Mesenchymal stem cell (in vitro differentiated cells and primary cell): ENCODE measurements at regions not wholly inside any gene's neighbourhood (a gene's known extent, or its start where the extent isn't known, plus 50 kb on each side); places are given as distances from the start of the nearest gene placed in this dataset.

Source experiments
- DNase-seq: peaks from one replicate; pipeline ENCODE4 v3.0.0-alpha.2; 2013
- H2AFZ ChIP-seq: one replicate; pipeline ENCODE4 v1.6.1; 2013; ENCODE audit warnings: low read depth, mild to moderate bottlenecking, control low read depth, inconsistent platforms, low read length, moderate library complexity
- H2AK5ac ChIP-seq: 2 replicates; pipeline ENCODE4 v1.6.1; 2013; ENCODE audit warnings: low read length, moderate library complexity, mild to moderate bottlenecking, inconsistent platforms; ENCODE audit not compliant: severe bottlenecking
- H2BK120ac ChIP-seq: one replicate; pipeline ENCODE4 v1.6.1; 2013; ENCODE audit warnings: low read depth, mild to moderate bottlenecking, inconsistent platforms, low read length, moderate library complexity
- H2BK12ac ChIP-seq, 2 experiments: one replicate each; pipeline ENCODE4 v1.6.1; 2013; ENCODE audit warnings: inconsistent platforms in 2 of 2, low read length in 2 of 2, mild to moderate bottlenecking in 2 of 2, moderate library complexity in 2 of 2, control low read depth in 1 of 2
- H2BK15ac ChIP-seq: one replicate; pipeline ENCODE4 v1.6.1; 2013; ENCODE audit warnings: mild to moderate bottlenecking, low read depth, inconsistent platforms; ENCODE audit not compliant: poor library complexity, severe bottlenecking
- H2BK5ac ChIP-seq: 2 replicates; pipeline ENCODE4 v1.6.1; 2013; ENCODE audit warnings: low read depth, mild to moderate bottlenecking, low read length, control low read depth, inconsistent platforms; ENCODE audit not compliant: poor library complexity, severe bottlenecking
- H3K14ac ChIP-seq, 2 experiments: one replicate each; pipeline ENCODE4 v1.6.1; 2013; ENCODE audit warnings: inconsistent platforms in 2 of 2, low read length in 2 of 2, control low read depth in 1 of 2, mild to moderate bottlenecking in 1 of 2, moderate library complexity in 1 of 2
- H3K18ac ChIP-seq, 2 experiments: one replicate each; pipeline ENCODE4 v1.6.1; 2013; ENCODE audit warnings: inconsistent platforms in 2 of 2, low read length in 2 of 2, control low read depth in 1 of 2, low read depth in 1 of 2, mild to moderate bottlenecking in 1 of 2
- H3K23ac ChIP-seq, 2 experiments: one replicate each; pipeline ENCODE4 v1.6.1; 2013; ENCODE audit warnings: inconsistent platforms in 2 of 2, low read length in 2 of 2, mild to moderate bottlenecking in 2 of 2, moderate library complexity in 2 of 2, control low read depth in 1 of 2
- H3K27ac ChIP-seq: 2 replicates; pipeline ENCODE4 v1.5.1; 2013; ENCODE audit warnings: mild to moderate bottlenecking, moderate library complexity, low read length, control low read depth, inconsistent platforms; ENCODE audit not compliant: poor library complexity, severe bottlenecking
- H3K27me3 ChIP-seq, 2 experiments: 2 replicates each; pipeline versions ENCODE4 v1.6.1 to v1.7.0; 2013; ENCODE audit warnings: low read length in 2 of 2, mild to moderate bottlenecking in 2 of 2, moderate library complexity in 2 of 2, control low read depth in 1 of 2, inconsistent platforms in 1 of 2; ENCODE audit not compliant: control insufficient read depth in 1 of 2, insufficient read depth in 1 of 2
- H3K36me3 ChIP-seq, 2 experiments: 2 replicates each; pipeline versions ENCODE4 v1.6.1 to v1.7.0; 2013; ENCODE audit warnings: low read length in 2 of 2, control low read depth in 1 of 2, inconsistent platforms in 1 of 2, low read depth in 1 of 2, mild to moderate bottlenecking in 1 of 2; ENCODE audit not compliant: insufficient read depth in 2 of 2, control insufficient read depth in 1 of 2
- H3K4ac ChIP-seq, 2 experiments: one replicate each; pipeline ENCODE4 v1.6.1; 2013; ENCODE audit warnings: inconsistent platforms in 2 of 2, low read length in 2 of 2, mild to moderate bottlenecking in 2 of 2, moderate library complexity in 2 of 2, control low read depth in 1 of 2, low read depth in 1 of 2
- H3K4me1 ChIP-seq: 2 replicates; pipeline ENCODE4 v1.6.1; 2013; ENCODE audit warnings: low read depth, low read length, control low read depth; ENCODE audit not compliant: control insufficient read depth, insufficient read depth
- H3K4me2 ChIP-seq: 2 replicates; pipeline ENCODE4 v1.6.1; 2013; ENCODE audit warnings: low read length, mild to moderate bottlenecking, inconsistent platforms; ENCODE audit not compliant: poor library complexity, severe bottlenecking
- H3K4me3 ChIP-seq, 2 experiments: 2 replicates each; pipeline versions ENCODE4 v1.5.1 to v1.7.0; 2013; ENCODE audit warnings: low read length in 2 of 2, mild to moderate bottlenecking in 2 of 2, control low read depth in 1 of 2, low read depth in 1 of 2; ENCODE audit not compliant: insufficient read depth in 1 of 2
- H3K79me1 ChIP-seq: replicated peaks from 2 replicates; pipeline ENCODE4 v1.6.1; 2013; ENCODE audit warnings: mild to moderate bottlenecking, control low read depth, low read length, inconsistent platforms; ENCODE audit not compliant: poor library complexity, severe bottlenecking
- H3K9ac ChIP-seq: 2 replicates; pipeline ENCODE4 v1.7.0; 2013; ENCODE audit warnings: mild to moderate bottlenecking, low read length, moderate library complexity
- H3K9me3 ChIP-seq: 2 replicates; pipeline ENCODE4 v1.7.0; 2013; ENCODE audit warnings: mild to moderate bottlenecking, low read length; ENCODE audit not compliant: control insufficient read depth
- H4K8ac ChIP-seq: one replicate; pipeline ENCODE4 v1.6.1; 2013; ENCODE audit warnings: inconsistent platforms, mild to moderate bottlenecking, low read length, moderate library complexity
- H4K91ac ChIP-seq: one replicate; pipeline ENCODE4 v1.6.1; 2013; ENCODE audit warnings: mild to moderate bottlenecking, low read length, inconsistent platforms
- WGBS: methylation state at CpG from one replicate; pipeline ENCODE4 v1.1.7; 2013; ENCODE audit warnings: mixed read lengths; 5-methylcytosine and 5-hydroxymethylcytosine counted together

DNA sequence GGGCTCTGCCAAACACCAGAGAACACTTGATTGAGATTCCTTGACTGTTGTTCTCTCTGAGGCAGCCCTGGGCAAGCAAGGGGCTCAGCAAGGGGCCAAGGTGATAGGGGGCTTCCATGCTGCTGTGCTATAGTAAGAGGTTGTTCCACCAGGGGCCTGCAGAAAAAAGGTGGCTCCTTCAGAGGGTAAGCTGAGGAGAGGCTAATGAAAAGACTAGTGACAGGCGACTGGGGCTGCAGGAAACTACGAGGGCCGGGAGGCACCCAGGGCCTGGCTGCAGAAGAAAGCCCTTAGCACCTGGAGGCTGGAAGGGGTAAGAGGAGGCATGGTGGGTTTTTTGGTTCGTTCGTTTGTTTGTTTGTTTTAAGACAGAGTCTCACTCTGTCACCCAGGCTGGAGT is 88.0 kb upstream of the CTNNA1 start:
- H4K8ac ChIP-seq, result no peak overlapping the region
- no peak overlapping the region for H2AK5ac ChIP-seq
- H3K27me3 ChIP-seq, result peaks cover 0 to 10% of the 10 kb centered on the region in 2 experiments
- no peaks in the 10 kb centered on the region for H3K36me3 ChIP-seq
- H3K79me1 ChIP-seq, result no peaks in the 10 kb centered on the region
- no peak overlapping the region for H2BK120ac ChIP-seq
- H3K4me2 ChIP-seq, result no peak overlapping the region
- H3K23ac ChIP-seq, result no peak overlapping the region
- H3K9me3 ChIP-seq, result no peaks in the 10 kb centered on the region
- no peak overlapping the region for H2BK5ac ChIP-seq
- no peak overlapping the region for H2BK12ac ChIP-seq
- no peak overlapping the region for H3K4ac ChIP-seq
- no peak overlapping the region for H4K91ac ChIP-seq
- peaks cover 18% of the 10 kb centered on the region for H3K4me1 ChIP-seq
- no peak overlapping the region for H2BK15ac ChIP-seq
- no peak overlapping the region for H3K4me3 ChIP-seq
- DNase-seq, result no peak
- H3K27ac ChIP-seq, result no peak overlapping the region
- H3K9ac ChIP-seq, result no peak overlapping the region
- H2AFZ ChIP-seq, result no peak overlapping the region
- H3K14ac ChIP-seq, result no peak overlapping the region
- WGBS, result 83% methylated on average over 5 of the region's 5 CpGs
- no peak overlapping the region for H3K18ac ChIP-seq

DNA sequence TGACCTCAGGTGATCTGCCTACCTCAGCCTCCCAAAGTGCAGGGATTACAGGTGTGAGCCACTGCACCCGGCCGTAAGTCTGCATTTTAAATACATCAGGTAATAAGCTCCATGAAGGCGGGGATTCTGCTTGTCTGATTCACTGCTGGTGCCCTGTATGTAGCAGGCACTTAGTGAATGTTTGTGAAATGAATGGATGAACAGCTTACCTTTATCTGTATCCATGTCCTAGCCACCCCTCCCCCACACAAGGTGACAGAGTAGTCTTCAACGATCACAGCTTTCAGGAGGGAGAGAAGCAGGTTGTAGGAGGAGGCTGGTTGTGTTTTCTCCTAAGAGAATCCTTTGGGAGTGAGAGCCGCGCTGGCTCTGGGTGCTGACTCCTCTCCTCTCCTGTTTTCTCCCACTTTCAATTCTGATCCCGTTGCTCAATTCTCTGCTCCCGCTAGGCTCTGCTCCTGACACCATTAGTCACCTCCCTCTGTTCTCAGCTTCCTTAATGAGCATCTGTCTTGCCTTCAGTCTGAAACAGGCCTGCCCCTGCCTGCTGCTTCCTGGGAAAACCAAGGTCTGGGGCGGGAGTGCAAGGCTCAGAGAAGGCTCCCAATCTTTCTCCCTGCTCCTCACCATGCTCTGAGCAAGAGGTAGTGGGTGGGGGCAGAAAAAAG is 88.8 kb upstream of the CTNNA1 start:
- Histone ChIP-seq H3K27me3 (peaks cover 3 to 16% of the 10 kb centered on the region in 2 experiments), H3K14ac (no peak overlapping the region), H2BK5ac (no peak overlapping the region), H3K27ac (no peak overlapping the region), H2AFZ (no peak overlapping the region), H3K4me3 (no peak overlapping the region), H2BK120ac (no peak overlapping the region), H3K4ac (no peak overlapping the region), H3K23ac (no peak overlapping the region), H4K91ac (no peak overlapping the region), H2BK12ac (no peak overlapping the region), H3K4me2 (no peak overlapping the region), H2BK15ac (peak overlapping the region; percentile 12), H3K36me3 (no peaks in the 10 kb centered on the region), H3K18ac (no peak overlapping the region), H3K4me1 (peaks cover 12% of the 10 kb centered on the region), H3K79me1 (no peaks in the 10 kb centered on the region), H3K9ac (no peak overlapping the region), H2AK5ac (no peak overlapping the region), H4K8ac (no peak overlapping the region), H3K9me3 (no peaks in the 10 kb centered on the region)
- DNase-seq, result peak; percentile 78
- 61% methylated on average over 6 of the region's 9 CpGs for WGBS

DNA sequence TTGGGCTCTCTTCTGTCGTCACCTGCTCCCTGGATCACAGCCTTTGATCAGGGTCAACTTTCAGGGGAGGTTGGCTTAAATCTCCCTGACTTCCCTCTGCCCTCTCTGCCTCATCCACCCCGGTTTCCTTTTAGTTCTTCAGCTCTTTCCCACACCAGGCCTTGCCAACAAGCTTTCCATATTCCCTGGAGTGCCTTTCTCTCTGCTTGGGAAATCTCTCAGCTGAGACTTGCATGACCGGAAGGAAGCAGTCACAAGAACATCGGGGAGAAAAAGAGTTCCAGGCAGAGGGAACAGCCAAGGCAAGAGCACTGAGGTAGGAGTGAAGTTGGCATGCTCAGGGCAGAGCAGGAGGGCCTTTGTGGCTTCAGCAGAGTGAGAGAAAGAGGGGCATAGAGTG is 88.4 kb upstream of the HSPA9 start:
- Histone ChIP-seq H3K4ac (no peak overlapping the region), H4K8ac (no peak overlapping the region), H3K14ac (no peak overlapping the region), H2AK5ac (no peak overlapping the region), H3K23ac (no peak overlapping the region), H3K9me3 (no peaks in the 10 kb centered on the region), H3K4me1 (peaks cover 10% of the 10 kb centered on the region), H2BK120ac (no peak overlapping the region), H2BK5ac (no peak overlapping the region), H3K4me2 (no peak overlapping the region), H2BK12ac (no peak overlapping the region), H3K27ac (no peak overlapping the region), H2AFZ (no peak overlapping the region), H3K9ac (no peak overlapping the region), H3K4me3 (no peak overlapping the region), H3K18ac (no peak overlapping the region), H3K36me3 (no peaks in the 10 kb centered on the region), H4K91ac (no peak overlapping the region), H2BK15ac (no peak overlapping the region), H3K27me3 (peaks cover 5 to 18% of the 10 kb centered on the region in 2 experiments), H3K79me1 (no peaks in the 10 kb centered on the region)
- DNase-seq, result no peak
- 82% methylated on average over 4 of the region's 4 CpGs for WGBS

DNA sequence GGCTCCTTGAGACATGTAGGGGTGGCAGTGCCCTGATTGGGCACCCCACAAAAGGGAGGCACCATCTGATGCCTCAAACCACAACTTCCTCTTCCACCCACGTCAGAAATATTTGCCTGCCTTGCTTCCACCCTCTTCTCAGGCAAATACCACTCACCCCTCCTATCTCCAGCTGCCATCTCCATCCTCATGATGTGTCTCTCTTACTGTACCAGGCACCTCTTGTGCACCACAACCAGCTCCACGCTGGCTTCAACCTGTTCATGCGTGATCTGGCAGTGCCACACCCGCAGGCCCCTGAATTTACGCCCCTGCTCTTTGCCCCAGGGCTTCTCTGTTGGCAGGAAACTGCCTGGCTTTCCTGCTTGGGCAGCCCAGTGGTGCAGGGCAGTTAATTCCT is 87.8 kb upstream of the HSPA9 start:
- Histone ChIP-seq H3K27me3 (peaks cover 5 to 16% of the 10 kb centered on the region in 2 experiments), H2BK15ac (no peak overlapping the region), H3K9ac (no peak overlapping the region), H3K14ac (no peak overlapping the region), H3K4me3 (no peak overlapping the region), H4K91ac (no peak overlapping the region), H3K36me3 (no peaks in the 10 kb centered on the region), H2AK5ac (no peak overlapping the region), H3K4me2 (no peak overlapping the region), H4K8ac (no peak overlapping the region), H3K23ac (no peak overlapping the region), H3K79me1 (no peaks in the 10 kb centered on the region), H3K9me3 (no peaks in the 10 kb centered on the region), H3K4ac (no peak overlapping the region), H3K27ac (no peak overlapping the region), H2BK12ac (no peak overlapping the region), H3K18ac (no peak overlapping the region), H2BK120ac (no peak overlapping the region), H3K4me1 (peaks cover 6% of the 10 kb centered on the region), H2BK5ac (no peak overlapping the region), H2AFZ (no peak overlapping the region)
- no peak for DNase-seq
- 84% methylated on average over 5 of the region's 5 CpGs for WGBS
